Mesenchymal stem cell (in vitro differentiated cells and primary cell): ENCODE measurements at regions not wholly inside any gene's neighbourhood (a gene's known extent, or its start where the extent isn't known, plus 50 kb on each side); places are given as distances from the start of the nearest gene placed in this dataset.

Experiments
- DNase-seq: peaks from one replicate; pipeline ENCODE4 v3.0.0-alpha.2; 2013
- H2AFZ ChIP-seq: one replicate; pipeline ENCODE4 v1.6.1; 2013; ENCODE audit warnings: low read depth, mild to moderate bottlenecking, control low read depth, inconsistent platforms, low read length, moderate library complexity
- H2AK5ac ChIP-seq: 2 replicates; pipeline ENCODE4 v1.6.1; 2013; ENCODE audit warnings: low read length, moderate library complexity, mild to moderate bottlenecking, inconsistent platforms; ENCODE audit not compliant: severe bottlenecking
- H2BK120ac ChIP-seq: one replicate; pipeline ENCODE4 v1.6.1; 2013; ENCODE audit warnings: low read depth, mild to moderate bottlenecking, inconsistent platforms, low read length, moderate library complexity
- H2BK12ac ChIP-seq, 2 experiments: one replicate each; pipeline ENCODE4 v1.6.1; 2013; ENCODE audit warnings: inconsistent platforms in 2 of 2, low read length in 2 of 2, mild to moderate bottlenecking in 2 of 2, moderate library complexity in 2 of 2, control low read depth in 1 of 2
- H2BK15ac ChIP-seq: one replicate; pipeline ENCODE4 v1.6.1; 2013; ENCODE audit warnings: mild to moderate bottlenecking, low read depth, inconsistent platforms; ENCODE audit not compliant: poor library complexity, severe bottlenecking
- H2BK5ac ChIP-seq: 2 replicates; pipeline ENCODE4 v1.6.1; 2013; ENCODE audit warnings: low read depth, mild to moderate bottlenecking, low read length, control low read depth, inconsistent platforms; ENCODE audit not compliant: poor library complexity, severe bottlenecking
- H3K14ac ChIP-seq, 2 experiments: one replicate each; pipeline ENCODE4 v1.6.1; 2013; ENCODE audit warnings: inconsistent platforms in 2 of 2, low read length in 2 of 2, control low read depth in 1 of 2, mild to moderate bottlenecking in 1 of 2, moderate library complexity in 1 of 2
- H3K18ac ChIP-seq, 2 experiments: one replicate each; pipeline ENCODE4 v1.6.1; 2013; ENCODE audit warnings: inconsistent platforms in 2 of 2, low read length in 2 of 2, control low read depth in 1 of 2, low read depth in 1 of 2, mild to moderate bottlenecking in 1 of 2
- H3K23ac ChIP-seq, 2 experiments: one replicate each; pipeline ENCODE4 v1.6.1; 2013; ENCODE audit warnings: inconsistent platforms in 2 of 2, low read length in 2 of 2, mild to moderate bottlenecking in 2 of 2, moderate library complexity in 2 of 2, control low read depth in 1 of 2
- H3K27ac ChIP-seq: 2 replicates; pipeline ENCODE4 v1.5.1; 2013; ENCODE audit warnings: mild to moderate bottlenecking, moderate library complexity, low read length, control low read depth, inconsistent platforms; ENCODE audit not compliant: poor library complexity, severe bottlenecking
- H3K27me3 ChIP-seq, 2 experiments: 2 replicates each; pipeline versions ENCODE4 v1.6.1 to v1.7.0; 2013; ENCODE audit warnings: low read length in 2 of 2, mild to moderate bottlenecking in 2 of 2, moderate library complexity in 2 of 2, control low read depth in 1 of 2, inconsistent platforms in 1 of 2; ENCODE audit not compliant: control insufficient read depth in 1 of 2, insufficient read depth in 1 of 2
- H3K36me3 ChIP-seq, 2 experiments: 2 replicates each; pipeline versions ENCODE4 v1.6.1 to v1.7.0; 2013; ENCODE audit warnings: low read length in 2 of 2, control low read depth in 1 of 2, inconsistent platforms in 1 of 2, low read depth in 1 of 2, mild to moderate bottlenecking in 1 of 2; ENCODE audit not compliant: insufficient read depth in 2 of 2, control insufficient read depth in 1 of 2
- H3K4ac ChIP-seq, 2 experiments: one replicate each; pipeline ENCODE4 v1.6.1; 2013; ENCODE audit warnings: inconsistent platforms in 2 of 2, low read length in 2 of 2, mild to moderate bottlenecking in 2 of 2, moderate library complexity in 2 of 2, control low read depth in 1 of 2, low read depth in 1 of 2
- H3K4me1 ChIP-seq: 2 replicates; pipeline ENCODE4 v1.6.1; 2013; ENCODE audit warnings: low read depth, low read length, control low read depth; ENCODE audit not compliant: control insufficient read depth, insufficient read depth
- H3K4me2 ChIP-seq: 2 replicates; pipeline ENCODE4 v1.6.1; 2013; ENCODE audit warnings: low read length, mild to moderate bottlenecking, inconsistent platforms; ENCODE audit not compliant: poor library complexity, severe bottlenecking
- H3K4me3 ChIP-seq, 2 experiments: 2 replicates each; pipeline versions ENCODE4 v1.5.1 to v1.7.0; 2013; ENCODE audit warnings: low read length in 2 of 2, mild to moderate bottlenecking in 2 of 2, control low read depth in 1 of 2, low read depth in 1 of 2; ENCODE audit not compliant: insufficient read depth in 1 of 2
- H3K79me1 ChIP-seq: replicated peaks from 2 replicates; pipeline ENCODE4 v1.6.1; 2013; ENCODE audit warnings: mild to moderate bottlenecking, control low read depth, low read length, inconsistent platforms; ENCODE audit not compliant: poor library complexity, severe bottlenecking
- H3K9ac ChIP-seq: 2 replicates; pipeline ENCODE4 v1.7.0; 2013; ENCODE audit warnings: mild to moderate bottlenecking, low read length, moderate library complexity
- H3K9me3 ChIP-seq: 2 replicates; pipeline ENCODE4 v1.7.0; 2013; ENCODE audit warnings: mild to moderate bottlenecking, low read length; ENCODE audit not compliant: control insufficient read depth
- H4K8ac ChIP-seq: one replicate; pipeline ENCODE4 v1.6.1; 2013; ENCODE audit warnings: inconsistent platforms, mild to moderate bottlenecking, low read length, moderate library complexity
- H4K91ac ChIP-seq: one replicate; pipeline ENCODE4 v1.6.1; 2013; ENCODE audit warnings: mild to moderate bottlenecking, low read length, inconsistent platforms
- WGBS: methylation state at CpG from one replicate; pipeline ENCODE4 v1.1.7; 2013; ENCODE audit warnings: mixed read lengths; 5-methylcytosine and 5-hydroxymethylcytosine counted together

GRCh38 chr1:193755441-193755840 lies 569.0 kb upstream of the B3GALT2 start:
- Histone ChIP-seq H2BK5ac (no peak overlapping the region), H3K4ac (no peak overlapping the region), H3K27ac (no peak overlapping the region), H3K4me2 (no peak overlapping the region), H3K23ac (no peak overlapping the region), H3K36me3 (no peaks in the 10 kb centered on the region), H3K4me3 (no peak overlapping the region), H3K27me3 (no peaks in the 10 kb centered on the region), H3K9ac (no peak overlapping the region), H4K91ac (no peak overlapping the region), H2AFZ (no peak overlapping the region), H2BK120ac (no peak overlapping the region), H3K79me1 (no peaks in the 10 kb centered on the region), H3K9me3 (peaks cover 11% of the 10 kb centered on the region), H2BK15ac (no peak overlapping the region), H3K4me1 (no peaks in the 10 kb centered on the region), H3K18ac (no peak overlapping the region), H3K14ac (no peak overlapping the region), H2AK5ac (no peak overlapping the region), H4K8ac (no peak overlapping the region), H2BK12ac (no peak overlapping the region)
- DNase-seq = no peak
- 80% methylated on average over 1 of the region's 2 CpGs for WGBS

GRCh38 chr1:193754732-193755427 lies 568.5 kb upstream of the B3GALT2 start:
- Histone ChIP-seq H3K4me2 (no peak overlapping the region), H3K23ac (no peak overlapping the region), H3K4me1 (no peaks in the 10 kb centered on the region), H2AK5ac (no peak overlapping the region), H3K18ac (no peak overlapping the region), H3K79me1 (no peaks in the 10 kb centered on the region), H3K4me3 (no peak overlapping the region), H2BK120ac (no peak overlapping the region), H4K8ac (no peak overlapping the region), H2BK12ac (no peak overlapping the region), H2BK5ac (no peak overlapping the region), H2AFZ (no peak overlapping the region), H3K9me3 (peaks cover 11% of the 10 kb centered on the region), H3K27me3 (no peaks in the 10 kb centered on the region), H3K4ac (no peak overlapping the region), H4K91ac (no peak overlapping the region), H3K27ac (no peak overlapping the region), H3K9ac (no peak overlapping the region), H3K36me3 (no peaks in the 10 kb centered on the region), H2BK15ac (no peak overlapping the region), H3K14ac (no peak overlapping the region)
- no peak for DNase-seq
- 86% methylated on average over 1 of the region's 1 CpG for WGBS

GRCh38 chr1:193754151-193754550 lies 567.7 kb upstream of the B3GALT2 start:
- Histone ChIP-seq H2AFZ (no peak overlapping the region), H3K36me3 (no peaks in the 10 kb centered on the region), H3K4me3 (no peak overlapping the region), H2BK120ac (no peak overlapping the region), H3K14ac (no peak overlapping the region), H2BK12ac (no peak overlapping the region), H3K23ac (no peak overlapping the region), H2AK5ac (no peak overlapping the region), H3K4me1 (no peaks in the 10 kb centered on the region), H2BK15ac (no peak overlapping the region), H3K4me2 (no peak overlapping the region), H3K4ac (no peak overlapping the region), H4K8ac (no peak overlapping the region), H3K27me3 (no peaks in the 10 kb centered on the region), H2BK5ac (no peak overlapping the region), H3K18ac (no peak overlapping the region), H3K9me3 (peaks cover 11% of the 10 kb centered on the region), H3K79me1 (no peaks in the 10 kb centered on the region), H4K91ac (no peak overlapping the region), H3K27ac (no peak overlapping the region), H3K9ac (no peak overlapping the region)
- 100% methylated on average over 1 of the region's 2 CpGs for WGBS
- no peak for DNase-seq

GRCh38 chr1:193753038-193753756 lies 566.8 kb upstream of the B3GALT2 start:
- Histone ChIP-seq H3K4me1 (no peaks in the 10 kb centered on the region), H3K9me3 (peaks cover 14% of the 10 kb centered on the region), H2AFZ (no peak overlapping the region), H2BK15ac (no peak overlapping the region), H2AK5ac (no peak overlapping the region), H3K27ac (no peak overlapping the region), H3K36me3 (no peaks in the 10 kb centered on the region), H4K91ac (no peak overlapping the region), H3K27me3 (no peaks in the 10 kb centered on the region), H3K18ac (no peak overlapping the region), H3K14ac (no peak overlapping the region), H3K4me2 (no peak overlapping the region), H2BK120ac (no peak overlapping the region), H3K4ac (no peak overlapping the region), H3K79me1 (no peaks in the 10 kb centered on the region), H2BK5ac (no peak overlapping the region), H4K8ac (no peak overlapping the region), H3K4me3 (no peak overlapping the region), H2BK12ac (peak overlapping the region in 1 of 2 experiments; percentile 9), H3K23ac (no peak overlapping the region), H3K9ac (no peak overlapping the region)
- peak; percentile 19 for DNase-seq
- 79% methylated on average over 5 of the region's 5 CpGs for WGBS
